ENCODE measurements at regions not wholly inside any gene's neighbourhood (a gene's known extent, or its start where the extent isn't known, plus 50 kb on each side); places are given as distances from the start of the nearest gene placed in this dataset.
A peak's percentile ranks its signal among the peaks of the same experiment; 100 is the strongest.

GRCh38 chr5:88952996-88953643 is 70.1 kb upstream of the MEF2C start:
- Histone ChIP-seq H3K27me3 (no peaks in the 10 kb centered on the region), H3K4me1 (peaks cover 0 to 5% (median 0%) of the 10 kb centered on the region in 4 donors), H3K4me3 (no peak overlapping the region), H3K27ac (no peak overlapping the region), H3K36me3 (no peaks in the 10 kb centered on the region), H3K9me3 (no peaks in the 10 kb centered on the region)
- DNase-seq: no peak
- 80 to 88% (median 87%) methylated on average over 5 of the region's 5 CpGs for WGBS, 5 donors
- TF ChIP-seq POLR2AphosphoS5 (IDR thresholded peaks at IDR 0.05) (no peak), CTCF (IDR thresholded peaks at IDR 0.05) (no peak), POLR2A (IDR thresholded peaks at IDR 0.05) (no peak), EP300 (IDR thresholded peaks at IDR 0.05) (no peak)
- intact Hi-C loops (cut with DNase I; ENCODE audit: low total_unique reads): no loop called here

GRCh38 chr5:88952344-88952743 is 69.4 kb upstream of the MEF2C start:
- no peaks in the 10 kb centered on the region for H3K36me3 ChIP-seq
- no peaks in the 10 kb centered on the region for H3K27me3 ChIP-seq
- TF ChIP-seq CTCF (IDR thresholded peaks at IDR 0.05) (no peak), POLR2A (IDR thresholded peaks at IDR 0.05) (no peak), EP300 (IDR thresholded peaks at IDR 0.05) (no peak), POLR2AphosphoS5 (IDR thresholded peaks at IDR 0.05) (no peak)
- 41 to 44% (median 43%) methylated on average over 2 of the region's 2 CpGs for WGBS, 5 donors
- intact Hi-C loops (cut with DNase I; ENCODE audit: low total_unique reads): no loop called here
- no peak overlapping the region for H3K4me3 ChIP-seq
- peaks cover 0 to 5% (median 0%) of the 10 kb centered on the region in 4 donors for H3K4me1 ChIP-seq
- DNase-seq: peak in 1 of 2 donors; percentile 25
- H3K27ac ChIP-seq: no peak overlapping the region
- no peaks in the 10 kb centered on the region for H3K9me3 ChIP-seq

DNA sequence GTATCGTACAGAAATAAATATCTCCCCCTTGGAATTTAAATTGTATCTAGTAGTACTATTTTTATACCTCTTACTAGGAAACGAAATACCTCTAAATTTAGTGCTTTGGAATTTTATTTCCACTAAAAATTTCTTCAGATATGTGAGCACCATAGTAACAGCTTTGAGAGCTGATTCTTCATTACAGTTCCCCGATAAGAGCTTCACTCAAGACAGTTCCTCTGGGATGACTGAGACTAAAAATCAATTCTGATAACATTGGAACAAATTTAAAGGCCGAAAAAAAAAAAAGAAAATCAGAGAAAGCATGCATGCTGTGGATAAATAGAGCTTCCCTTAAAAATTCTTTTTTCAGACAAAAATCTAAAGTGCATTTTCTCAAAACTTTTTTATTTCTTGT is 68.5 kb upstream of the MEF2C start:
- 64 to 76% (median 65%) methylated on average over 4 of the region's 4 CpGs for WGBS, 5 donors
- DNase-seq: no peak
- Histone ChIP-seq H3K27ac (no peak overlapping the region), H3K36me3 (no peaks in the 10 kb centered on the region), H3K4me3 (no peak overlapping the region), H3K9me3 (no peaks in the 10 kb centered on the region), H3K4me1 (peaks cover 0 to 5% (median 0%) of the 10 kb centered on the region in 4 donors), H3K27me3 (no peaks in the 10 kb centered on the region)
- no peak for TF ChIP-seq POLR2A (IDR thresholded peaks at IDR 0.05)
- no peak for TF ChIP-seq EP300 (IDR thresholded peaks at IDR 0.05)
- TF ChIP-seq CTCF (IDR thresholded peaks at IDR 0.05): no peak
- TF ChIP-seq POLR2AphosphoS5 (IDR thresholded peaks at IDR 0.05): no peak
- intact Hi-C loops (cut with DNase I; ENCODE audit: low total_unique reads): no loop called here

DNA sequence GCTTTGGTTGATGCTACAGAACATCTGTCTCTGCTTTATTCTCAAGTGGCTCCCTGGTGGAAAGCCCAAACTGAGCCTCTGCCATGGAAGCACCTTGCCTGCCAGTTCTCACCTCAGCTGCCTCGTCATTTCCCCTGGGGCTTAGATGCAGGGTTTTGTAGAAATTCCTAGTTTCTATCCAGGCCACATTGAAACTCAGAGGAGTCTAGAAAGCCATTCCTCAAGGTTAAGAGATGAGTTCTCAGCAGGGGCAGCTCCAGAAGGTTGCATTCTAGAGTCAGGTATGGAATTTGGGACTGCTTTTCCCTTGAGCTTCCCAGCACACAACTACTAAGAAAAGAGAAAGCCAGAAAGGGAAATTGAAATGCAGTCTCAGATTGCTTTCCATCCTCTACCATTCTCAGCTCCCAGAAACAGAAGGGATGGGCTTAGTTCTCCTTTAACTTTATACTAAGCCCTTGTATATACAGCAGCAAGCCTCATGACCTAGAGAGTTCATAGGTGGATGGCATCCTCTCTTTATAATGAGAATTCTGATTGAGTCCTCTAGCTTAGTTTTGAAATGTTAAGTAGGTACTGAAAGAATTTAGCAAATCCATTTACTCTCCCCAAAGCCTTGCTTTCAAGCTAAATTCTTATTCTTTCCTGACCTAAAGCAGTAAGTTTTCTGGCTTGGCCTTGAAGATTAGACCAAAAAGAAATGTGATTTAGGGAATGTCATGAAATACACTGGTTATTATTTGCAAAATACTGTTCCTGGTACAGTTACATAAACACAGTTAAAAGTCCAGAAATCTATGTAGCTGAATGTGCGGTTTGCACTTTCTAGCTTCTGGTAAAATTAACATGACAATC is 66.0 kb upstream of the MEF2C start:
- no peaks in the 10 kb centered on the region for H3K27me3 ChIP-seq
- H3K4me1 ChIP-seq: peaks cover 0 to 5% (median 0%) of the 10 kb centered on the region in 4 donors
- 57 to 74% (median 69%) methylated on average over 2 of the region's 2 CpGs for WGBS, 5 donors
- no peaks in the 10 kb centered on the region for H3K9me3 ChIP-seq
- H3K4me3 ChIP-seq: no peak overlapping the region
- no peaks in the 10 kb centered on the region for H3K36me3 ChIP-seq
- TF ChIP-seq POLR2AphosphoS5 (IDR thresholded peaks at IDR 0.05): no peak
- no peak for TF ChIP-seq EP300 (IDR thresholded peaks at IDR 0.05)
- no peak for TF ChIP-seq CTCF (IDR thresholded peaks at IDR 0.05)
- no peak for TF ChIP-seq POLR2A (IDR thresholded peaks at IDR 0.05)
- no peak overlapping the region for H3K27ac ChIP-seq
- DNase-seq: no peak
- intact Hi-C loops (cut with DNase I; ENCODE audit: low total_unique reads): no loop called here

Data from stomach (tissue), 8 donors.